ENCODE measurements at regions not wholly inside any gene's neighbourhood (a gene's known extent, or its start where the extent isn't known, plus 50 kb on each side); places are given as distances from the start of the nearest gene placed in this dataset.

- no peak for TF ChIP-seq CTCF (IDR thresholded peaks at IDR 0.05)
Observed at GRCh38 chr6:165167861-165168260, 141.5 kb downstream of the C6orf118 start.

DNA sequence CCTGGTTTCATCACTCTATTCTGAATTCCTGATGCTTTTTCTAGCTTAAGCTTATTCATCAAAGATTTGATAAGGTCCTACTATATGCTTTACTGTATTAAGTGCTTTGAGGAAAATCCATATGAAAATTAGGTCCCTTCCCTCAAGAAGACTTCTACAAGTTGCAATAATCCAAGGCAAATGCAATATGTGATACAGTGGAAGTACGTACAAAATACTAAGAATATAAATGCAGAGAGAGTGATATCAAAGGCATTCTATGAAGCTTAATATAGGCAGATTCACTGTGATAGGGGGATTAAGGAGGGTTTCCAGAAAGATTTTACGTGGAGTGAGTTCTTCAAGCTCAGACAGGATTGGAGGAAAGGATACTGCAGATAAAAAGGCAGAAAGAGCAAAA is 142.1 kb downstream of the C6orf118 start:
- TF ChIP-seq CTCF (IDR thresholded peaks at IDR 0.05) = no peak

DNA sequence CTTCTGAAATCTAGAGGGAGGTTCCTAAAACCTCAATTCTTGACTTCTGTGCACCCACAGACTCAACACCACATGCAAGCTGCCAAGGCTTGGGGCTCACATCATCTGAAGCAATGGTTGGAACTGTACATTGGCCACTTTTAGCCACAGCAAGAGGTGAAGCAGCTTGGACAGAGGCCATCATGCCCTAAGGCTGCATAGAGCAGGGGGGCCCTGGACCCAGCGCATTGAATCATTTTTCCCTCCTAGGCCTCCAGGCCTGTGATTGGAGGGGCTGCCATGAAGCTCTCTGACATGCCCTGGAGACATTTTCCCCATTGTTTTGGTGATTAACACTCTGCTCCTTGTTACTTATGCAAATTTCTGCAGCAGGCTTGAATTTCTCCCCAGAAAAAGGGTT is 145.9 kb downstream of the C6orf118 start:
- no peak for TF ChIP-seq CTCF (IDR thresholded peaks at IDR 0.05)

- TF ChIP-seq CTCF (IDR thresholded peaks at IDR 0.05) = no peak
Observed at GRCh38 chr6:165159460-165159859, 149.9 kb downstream of the C6orf118 start.

DNA sequence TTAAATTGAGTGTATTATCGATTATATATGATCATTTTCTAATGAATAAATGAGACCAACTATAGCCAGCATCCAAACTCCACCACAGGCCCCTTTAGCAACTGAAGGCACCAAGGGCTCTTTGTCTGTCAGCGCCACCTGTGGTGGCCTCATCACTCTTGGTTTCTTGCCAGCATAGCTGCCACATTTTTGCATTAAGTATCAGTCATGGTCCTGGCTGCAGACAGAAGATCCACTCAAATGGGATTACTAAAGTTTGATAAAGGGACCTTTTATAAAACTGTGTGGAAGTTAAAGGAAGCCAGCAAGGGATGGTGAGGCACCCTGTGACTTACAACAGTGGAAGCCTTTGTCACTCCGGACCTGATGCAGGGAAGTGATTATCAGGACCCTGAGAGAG is 162.9 kb downstream of the C6orf118 start:
- TF ChIP-seq CTCF (IDR thresholded peaks at IDR 0.05) = no peak

- no peak for TF ChIP-seq CTCF (IDR thresholded peaks at IDR 0.05)
Observed at GRCh38 chr6:165135889-165136288, 173.5 kb downstream of the C6orf118 start.

DNA sequence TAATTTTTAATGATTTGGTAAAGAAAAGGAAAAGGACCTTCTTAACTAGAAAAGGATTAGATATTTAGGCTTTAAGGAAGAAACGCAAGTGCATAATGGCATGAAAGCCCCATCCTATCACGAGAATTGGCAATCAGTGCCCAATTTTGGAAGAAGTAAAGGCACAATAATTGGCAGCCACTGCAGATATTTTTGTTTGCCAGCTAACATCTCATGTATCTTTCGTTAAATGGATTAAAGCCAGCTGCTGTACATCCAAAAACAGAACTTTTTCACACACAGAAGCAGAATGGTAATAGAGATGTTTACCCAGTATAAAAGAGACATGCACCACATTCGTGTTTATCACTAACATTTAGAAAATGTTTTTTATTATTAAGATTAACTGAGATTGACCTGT is 180.3 kb downstream of the C6orf118 start:
- no peak for TF ChIP-seq CTCF (IDR thresholded peaks at IDR 0.05)

DNA sequence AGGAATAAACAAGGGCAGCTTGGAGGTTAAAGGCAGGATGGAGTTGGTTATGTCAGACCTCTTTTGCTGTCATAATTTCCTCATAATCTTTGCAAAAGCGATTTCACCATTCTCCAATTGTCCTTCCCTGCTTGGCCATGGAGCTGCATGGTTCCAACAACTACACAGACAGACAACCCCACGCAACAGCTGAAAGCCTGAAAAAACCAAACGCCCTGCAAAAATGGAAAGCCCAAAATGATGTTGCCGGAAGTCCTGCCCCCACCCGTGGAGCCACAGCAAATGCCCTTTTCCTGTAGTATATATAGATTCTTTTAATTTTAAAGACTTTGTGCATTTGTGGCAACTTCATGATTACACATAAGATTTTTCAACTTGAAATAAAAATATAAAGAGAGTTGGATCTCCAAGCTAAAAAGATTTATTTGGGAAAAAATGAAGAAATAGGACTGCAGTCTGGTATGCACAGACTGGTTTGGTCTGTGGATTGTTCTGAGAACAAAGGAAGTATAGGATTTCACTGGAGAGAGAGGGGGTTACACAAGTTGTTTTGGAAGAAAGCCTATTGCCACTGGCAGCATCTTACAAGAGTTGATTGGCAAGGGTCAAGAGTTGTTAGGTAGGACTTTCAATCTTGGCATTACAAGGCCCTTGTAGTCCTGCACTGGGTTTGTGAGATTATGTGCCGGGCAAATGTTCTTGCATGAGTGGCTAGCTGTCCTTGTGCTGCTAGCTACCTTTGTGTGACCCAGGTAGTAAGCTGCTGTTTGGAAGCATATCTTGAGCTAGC is 190.0 kb downstream of the C6orf118 start:
- no peak for TF ChIP-seq CTCF (IDR thresholded peaks at IDR 0.05)
